NB4 (cell line): ENCODE measurements at regions not wholly inside any gene's neighbourhood (a gene's known extent, or its start where the extent isn't known, plus 50 kb on each side); places are given as distances from the start of the nearest gene placed in this dataset.
A peak's percentile ranks its signal among the peaks of the same experiment; 100 is the strongest.
"Not testable (repeated sequence)": the region's sequence is repeated elsewhere in the genome, so short reads cannot be mapped to it uniquely, and the experiment has no call there.

Experiments used
- DNase-seq: peaks from one replicate; pipeline ENCODE4 v3.0.0; 2010; ENCODE audit warnings: low read depth
- H3K4me3 ChIP-seq: one replicate; pipeline ENCODE4 v1.5.1; 2011; ENCODE audit warnings: mild to moderate bottlenecking, low read depth, low read length, moderate library complexity
- CTCF ChIP-seq: IDR thresholded peaks from one replicate; pipeline ENCODE4 v1.5.1; 2012; ENCODE audit warnings: low read depth, low read length
- MAX ChIP-seq: IDR thresholded peaks from 2 replicates; pipeline ENCODE4 v1.6.1; 2011; ENCODE audit warnings: low read depth, low read length
- MYC ChIP-seq: IDR thresholded peaks from 2 replicates; pipeline ENCODE4 v1.6.1; 2011; ENCODE audit warnings: low read depth, low read length
- POLR2A ChIP-seq: IDR thresholded peaks from 2 replicates; pipeline ENCODE4 v1.6.1; 2011; ENCODE audit warnings: mild to moderate bottlenecking; ENCODE audit not compliant: insufficient read length; ENCODE audit errors: extremely low read depth

GRCh38 chr11:130979386-130979972, 63.2 kb upstream of the SNX19 start:
- H3K4me3 ChIP-seq: no peak overlapping the region
- DNase-seq: peak; percentile 21
- TF ChIP-seq MAX (no peak), POLR2A (no peak), MYC (no peak), CTCF (peak; percentile 39)

GRCh38 chr11:130980071-130980862, 64.0 kb upstream of the SNX19 start:
- TF ChIP-seq CTCF: no peak
- no peak for TF ChIP-seq MAX
- no peak for TF ChIP-seq MYC
- no peak for TF ChIP-seq POLR2A
- DNase-seq: no peak
- H3K4me3 ChIP-seq: no peak overlapping the region

GRCh38 chr11:130984241-130984640, 68.0 kb upstream of the SNX19 start:
- not testable (repeated sequence) for DNase-seq, H3K4me3 ChIP-seq

GRCh38 chr11:130992788-130993187, 76.5 kb upstream of the SNX19 start:
- DNase-seq: no peak

GRCh38 chr11:130994043-130994442, 77.8 kb upstream of the SNX19 start:
- no peak overlapping the region for H3K4me3 ChIP-seq
- TF ChIP-seq MYC (no peak), MAX (no peak), CTCF (no peak), POLR2A (no peak)
- DNase-seq: no peak

More at GRCh38 chr11:130992788-130993187, 76.5 kb upstream of the SNX19 start:
- no peak for TF ChIP-seq POLR2A
- TF ChIP-seq MYC: no peak
- TF ChIP-seq CTCF: no peak
- TF ChIP-seq MAX: no peak
- H3K4me3 ChIP-seq: no peak overlapping the region

- TF ChIP-seq POLR2A (no peak), MYC (no peak), MAX (no peak), CTCF (no peak)
- DNase-seq: no peak
- H3K4me3 ChIP-seq: no peak overlapping the region
Measured at GRCh38 chr11:130995266-130995665, 79.0 kb upstream of the SNX19 start.
